H9 (cell line): ENCODE measurements at regions not wholly inside any gene's neighbourhood (a gene's known extent, or its start where the extent isn't known, plus 50 kb on each side); places are given as distances from the start of the nearest gene placed in this dataset.

Experiments used
- DNase-seq: peaks from one replicate; pipeline ENCODE4 v3.0.0-alpha.2; 2017
- H2AFZ ChIP-seq: one replicate; pipeline ENCODE4 v1.6.1; 2013; ENCODE audit warnings: mild to moderate bottlenecking, low read length, control low read depth, moderate library complexity
- H2AK5ac ChIP-seq: 2 replicates; pipeline ENCODE4 v1.6.1; 2013; ENCODE audit warnings: low read length, control low read depth, mixed read lengths; ENCODE audit not compliant: insufficient read length
- H2BK120ac ChIP-seq: one replicate; pipeline ENCODE4 v1.6.1; 2013; ENCODE audit warnings: low read depth, mild to moderate bottlenecking, low read length, control low read depth, inconsistent platforms; ENCODE audit not compliant: poor library complexity, severe bottlenecking
- H2BK12ac ChIP-seq: 2 replicates; pipeline ENCODE4 v1.6.1; 2013; ENCODE audit warnings: low read length, control low read depth, mixed read lengths, low read depth; ENCODE audit not compliant: insufficient read length
- H2BK15ac ChIP-seq: 2 replicates; pipeline ENCODE4 v1.6.1; 2013; ENCODE audit warnings: low read depth, low read length, control low read depth
- H2BK20ac ChIP-seq: one replicate; pipeline ENCODE4 v1.6.1; 2013; ENCODE audit warnings: low read depth, mild to moderate bottlenecking, low read length, control low read depth, inconsistent platforms; ENCODE audit not compliant: poor library complexity, severe bottlenecking
- H2BK5ac ChIP-seq: 2 replicates; pipeline ENCODE4 v1.6.1; 2013; ENCODE audit warnings: low read length, control low read depth, mixed read lengths; ENCODE audit not compliant: insufficient read length
- H3K14ac ChIP-seq: 2 replicates; pipeline ENCODE4 v1.6.1; 2013; ENCODE audit warnings: low read length, control low read depth; ENCODE audit not compliant: insufficient read depth
- H3K18ac ChIP-seq: 2 replicates; pipeline ENCODE4 v1.6.1; 2013; ENCODE audit warnings: low read depth, mild to moderate bottlenecking, mixed read lengths, low read length, control low read depth; ENCODE audit not compliant: insufficient read length
- H3K23ac ChIP-seq: 2 replicates; pipeline ENCODE4 v1.6.1; 2013; ENCODE audit warnings: low read length, control low read depth, mixed read lengths, low read depth; ENCODE audit not compliant: insufficient read length
- H3K23me2 ChIP-seq: 2 replicates; pipeline ENCODE4 v1.6.1; 2013; ENCODE audit warnings: low read depth, mild to moderate bottlenecking, mixed read lengths, low read length, control low read depth; ENCODE audit not compliant: insufficient read length, poor library complexity, severe bottlenecking
- H3K27ac ChIP-seq: 2 replicates; pipeline ENCODE4 v1.5.1; 2013; ENCODE audit warnings: low read length, control low read depth, mixed read lengths, low read depth; ENCODE audit not compliant: insufficient read length
- H3K27me3 ChIP-seq: 2 replicates; pipeline ENCODE4 v1.6.1; 2013; ENCODE audit warnings: low read length, control low read depth, inconsistent platforms; ENCODE audit not compliant: insufficient read depth
- H3K4ac ChIP-seq: 2 replicates; pipeline ENCODE4 v1.6.1; 2013; ENCODE audit warnings: low read depth, mild to moderate bottlenecking, control low read depth, inconsistent platforms, low read length, moderate library complexity
- H3K4me1 ChIP-seq: 2 replicates; pipeline ENCODE4 v1.6.1; 2013; ENCODE audit warnings: low read length, control low read depth, inconsistent platforms; ENCODE audit not compliant: insufficient read depth
- H3K4me2 ChIP-seq: 2 replicates; pipeline ENCODE4 v1.6.1; 2013; ENCODE audit warnings: low read length, control low read depth, mixed read lengths; ENCODE audit not compliant: insufficient read length, insufficient read depth
- H3K56ac ChIP-seq: 2 replicates; pipeline ENCODE4 v1.6.1; 2013; ENCODE audit warnings: low read depth, mild to moderate bottlenecking, mixed read lengths, low read length, control low read depth; ENCODE audit not compliant: insufficient read length
- H3K79me1 ChIP-seq: 2 replicates; pipeline ENCODE4 v1.6.1; 2013; ENCODE audit warnings: low read depth, mild to moderate bottlenecking, moderate library complexity, low read length, control low read depth, inconsistent platforms; ENCODE audit not compliant: insufficient read depth, poor library complexity, severe bottlenecking
- H3K79me2 ChIP-seq: 2 replicates; pipeline ENCODE4 v1.6.1; 2013; ENCODE audit warnings: low read length, control low read depth, inconsistent platforms; ENCODE audit not compliant: insufficient read depth
- H3K9ac ChIP-seq: 2 replicates; pipeline ENCODE4 v1.6.1; 2013; ENCODE audit warnings: low read length, control low read depth, mixed read lengths; ENCODE audit not compliant: insufficient read length; ENCODE audit errors: extremely low read depth
- H3K9me3 ChIP-seq: one replicate; pipeline ENCODE4 v1.6.1; 2013; ENCODE audit warnings: low read depth, low read length, inconsistent platforms; ENCODE audit not compliant: control insufficient read depth
- H3T11ph ChIP-seq: one replicate; pipeline ENCODE4 v1.6.1; 2013; ENCODE audit warnings: mild to moderate bottlenecking, low read length, control low read depth, inconsistent platforms
- H4K20me1 ChIP-seq: one replicate; pipeline ENCODE4 v1.6.1; 2013; ENCODE audit not compliant: control insufficient read depth, insufficient read length, insufficient read depth
- H4K5ac ChIP-seq: 2 replicates; pipeline ENCODE4 v1.6.1; 2013; ENCODE audit warnings: low read depth, mild to moderate bottlenecking, mixed read lengths, low read length, control low read depth; ENCODE audit not compliant: insufficient read length
- H4K8ac ChIP-seq: replicated peaks from 2 replicates; pipeline ENCODE4 v1.6.1; 2013; ENCODE audit warnings: low read length, control low read depth, mixed read lengths, low read depth; ENCODE audit not compliant: insufficient read length
- H4K91ac ChIP-seq: 2 replicates; pipeline ENCODE4 v1.6.1; 2013; ENCODE audit warnings: low read depth, mild to moderate bottlenecking, moderate library complexity, mixed read lengths, low read length, control low read depth; ENCODE audit not compliant: insufficient read length
- H3K27ac Mint-ChIP-seq, 3 experiments: 2 replicates in 2 of 3; 3 replicates in 1 of 3; pipeline ENCODE4 v1.8.0; 2020 to 2021; ENCODE audit warnings: mixed read lengths in 3 of 3, mild to moderate bottlenecking in 1 of 3, moderate library complexity in 1 of 3
- H3K27me3 Mint-ChIP-seq: 2 replicates; pipeline ENCODE4 v1.8.0; 2021; ENCODE audit warnings: low read depth, mild to moderate bottlenecking, moderate library complexity, mixed read lengths
- H3K36me3 Mint-ChIP-seq, 3 experiments: 2 replicates in 2 of 3; 3 replicates in 1 of 3; pipeline ENCODE4 v1.8.0; 2020 to 2021; ENCODE audit warnings: low read depth in 3 of 3, mixed read lengths in 3 of 3; ENCODE audit not compliant: insufficient read depth in 1 of 3
- H3K4me1 Mint-ChIP-seq, 2 experiments: 2 replicates each; pipeline ENCODE4 v1.8.0; 2020; ENCODE audit warnings: mixed read lengths in 2 of 2
- H3K4me3 Mint-ChIP-seq, 2 experiments: 2 replicates in 1 of 2; 3 replicates in 1 of 2; pipeline ENCODE4 v1.8.0; 2020 to 2021; ENCODE audit warnings: mild to moderate bottlenecking in 2 of 2, mixed read lengths in 2 of 2, moderate library complexity in 1 of 2
- H3K9me3 Mint-ChIP-seq, 2 experiments: 2 replicates in 1 of 2; 3 replicates in 1 of 2; pipeline ENCODE4 v1.8.0; 2020; ENCODE audit warnings: mild to moderate bottlenecking in 2 of 2, mixed read lengths in 2 of 2, moderate library complexity in 1 of 2
- WGBS: extraction: QIAGEN DNeasy Blood & Tissue Kit; methylation state at CpG from one replicate; pipeline ENCODE4 v1.1.7; 2013; ENCODE audit warnings: missing lambda C conversion rate, low lambda C conversion rate, mixed read lengths; ENCODE audit not compliant: insufficient read length; ENCODE audit errors: extremely low coverage; 5-methylcytosine and 5-hydroxymethylcytosine counted together
- TF ChIP-seq, protein P1 (sequence below): fragments of 200-600 bp; sonication (generic); conservative IDR thresholded peaks from 3 replicates; pipeline ENCODE4 v1.8.0; 2021; ENCODE audit warnings: antibody characterized with exemption, mild to moderate bottlenecking

- no peaks in the 10 kb centered on the region for H4K20me1 ChIP-seq
- H2BK15ac ChIP-seq: no peak overlapping the region
- no CpG with 5 or more reads among the region's 2 CpGs for WGBS
- no peak overlapping the region for H4K5ac ChIP-seq
- no peak overlapping the region for H3T11ph ChIP-seq
- H3K9me3 ChIP-seq: no peaks in the 10 kb centered on the region
- H2AK5ac ChIP-seq: no peak overlapping the region
- no peaks in the 10 kb centered on the region for H3K79me2 ChIP-seq
- Mint-ChIP-seq H3K9me3 (peaks cover 13% of the 10 kb centered on the region in 2 experiments), H3K4me1 (peaks cover 27 to 29% of the 10 kb centered on the region in 2 experiments), H3K4me3 (no peak overlapping the region), H3K27me3 (no peaks in the 10 kb centered on the region), H3K36me3 (peaks cover 10 to 20% (median 10%) of the 10 kb centered on the region in 3 experiments), H3K27ac (peak overlapping the region in 1 of 3 experiments; percentile 15; a peak in 1 of 7 replicates)
- no peak overlapping the region for H4K91ac ChIP-seq
- H2BK5ac ChIP-seq: no peak overlapping the region
- H3K27ac ChIP-seq: no peak overlapping the region
- DNase-seq: no peak
- H3K4me2 ChIP-seq: no peak overlapping the region
- H2AFZ ChIP-seq: no peak overlapping the region
- no peak overlapping the region for H3K14ac ChIP-seq
- H3K4ac ChIP-seq: no peak overlapping the region
- no peak overlapping the region for H2BK20ac ChIP-seq
- no peak overlapping the region for H3K56ac ChIP-seq
- no peak overlapping the region for H3K9ac ChIP-seq
- H3K18ac ChIP-seq: no peak overlapping the region
- H2BK12ac ChIP-seq: no peak overlapping the region
- TF ChIP-seq, protein P1, sequence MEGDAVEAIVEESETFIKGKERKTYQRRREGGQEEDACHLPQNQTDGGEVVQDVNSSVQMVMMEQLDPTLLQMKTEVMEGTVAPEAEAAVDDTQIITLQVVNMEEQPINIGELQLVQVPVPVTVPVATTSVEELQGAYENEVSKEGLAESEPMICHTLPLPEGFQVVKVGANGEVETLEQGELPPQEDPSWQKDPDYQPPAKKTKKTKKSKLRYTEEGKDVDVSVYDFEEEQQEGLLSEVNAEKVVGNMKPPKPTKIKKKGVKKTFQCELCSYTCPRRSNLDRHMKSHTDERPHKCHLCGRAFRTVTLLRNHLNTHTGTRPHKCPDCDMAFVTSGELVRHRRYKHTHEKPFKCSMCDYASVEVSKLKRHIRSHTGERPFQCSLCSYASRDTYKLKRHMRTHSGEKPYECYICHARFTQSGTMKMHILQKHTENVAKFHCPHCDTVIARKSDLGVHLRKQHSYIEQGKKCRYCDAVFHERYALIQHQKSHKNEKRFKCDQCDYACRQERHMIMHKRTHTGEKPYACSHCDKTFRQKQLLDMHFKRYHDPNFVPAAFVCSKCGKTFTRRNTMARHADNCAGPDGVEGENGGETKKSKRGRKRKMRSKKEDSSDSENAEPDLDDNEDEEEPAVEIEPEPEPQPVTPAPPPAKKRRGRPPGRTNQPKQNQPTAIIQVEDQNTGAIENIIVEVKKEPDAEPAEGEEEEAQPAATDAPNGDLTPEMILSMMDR: no peak
- H3K23ac ChIP-seq: no peak overlapping the region
- no peaks in the 10 kb centered on the region for H3K23me2 ChIP-seq
- H2BK120ac ChIP-seq: no peak overlapping the region
- no peak overlapping the region for H4K8ac ChIP-seq
- no peaks in the 10 kb centered on the region for H3K27me3 ChIP-seq
- no peaks in the 10 kb centered on the region for H3K79me1 ChIP-seq
- H3K4me1 ChIP-seq: no peaks in the 10 kb centered on the region
Observed at GRCh38 chr10:57806675-57807074, 461.0 kb downstream of the IPMK start.
